ENCODE measurements at regions not wholly inside any gene's neighbourhood (a gene's known extent, or its start where the extent isn't known, plus 50 kb on each side); places are given as distances from the start of the nearest gene placed in this dataset.

DNA sequence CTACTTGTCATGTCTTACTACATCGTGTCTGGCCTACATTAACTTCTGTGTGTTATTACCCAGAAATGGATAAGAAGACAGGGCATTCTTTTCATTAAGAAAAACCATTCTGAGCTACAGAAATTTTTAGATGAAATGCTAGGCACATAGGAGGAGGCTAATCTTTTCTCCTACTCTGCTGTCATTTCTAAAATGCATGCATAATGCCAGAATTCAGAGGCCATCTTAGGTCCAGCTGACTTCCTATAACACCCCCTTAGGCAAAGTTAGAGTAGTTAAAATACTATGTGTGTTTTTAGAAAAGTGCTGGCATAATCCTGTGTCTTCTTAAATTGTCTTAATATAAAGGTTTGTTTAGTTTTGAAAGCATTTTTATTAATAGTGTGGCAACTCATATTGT is 352.6 kb downstream of the CSNK1G3 start:
- H4K20me1 ChIP-seq (replicated peaks in 1 of 2; ENCODE audit: control insufficient read depth in 1 of 2, insufficient read depth in 2 of 2, low read length in 2 of 2): no peaks in the 10 kb centered on the region
- ChIA-PET POLR2A (ENCODE audit: partially characterized antibody) (interaction anchor here (0.7 kb wide), 1 partner anchor 24 kb away, joined by 3 read pairs; no protein-coding TSS in a partner anchor), CTCF (ENCODE audit: partially characterized antibody) (interaction anchor here (0.6 kb wide), 2 partner anchors 21 to 198 kb away, joined by 3 read pairs; no protein-coding TSS in a partner anchor)
- H2BK120ac ChIP-seq (replicated peaks; ENCODE audit: low read depth, low read length): no peak overlapping the region
- no peak overlapping the region for H2BK20ac ChIP-seq (ENCODE audit: low read length)
- H3K56ac ChIP-seq (replicated peaks; ENCODE audit: insufficient read length, low read depth, low read length): no peak overlapping the region
- no peak overlapping the region for H3K4me3 ChIP-seq (ENCODE audit: extremely low read depth in 1 of 4, insufficient read depth in 2 of 4, low read depth in 3 of 4, low read length in 4 of 4)
- no peak overlapping the region for H2BK15ac ChIP-seq (ENCODE audit: low read length)
- H3K18ac ChIP-seq (ENCODE audit: extremely low read depth, low read length): no peak overlapping the region
- no peak overlapping the region for H2BK12ac ChIP-seq (ENCODE audit: low read depth, low read length)
- no peaks in the 10 kb centered on the region for H3K9me3 ChIP-seq (ENCODE audit: insufficient read depth in 2 of 2, low read depth in 1 of 2, low read length in 1 of 2)
- no peaks in the 10 kb centered on the region for H3K23me2 ChIP-seq (ENCODE audit: low read depth, low read length)
- no peak overlapping the region for H3K9ac ChIP-seq (replicated peaks in 1 of 4; ENCODE audit: extremely low read depth in 1 of 4, low read depth in 3 of 4, low read length in 3 of 4)
- FAIRE-seq (no peak), DNase-seq (ENCODE audit: low read depth in 1 of 2, low spot score in 2 of 2) (no peak)
- no peak overlapping the region for H3K4ac ChIP-seq (replicated peaks; ENCODE audit: insufficient read length, low read depth, low read length)
- no peaks in the 10 kb centered on the region for H3K79me1 ChIP-seq (ENCODE audit: low read depth, low read length)
- no peak overlapping the region for H3K14ac ChIP-seq (ENCODE audit: insufficient read length)
- no peak overlapping the region for H2AK5ac ChIP-seq (ENCODE audit: low read depth, low read length)
- no peak overlapping the region for H3K4me2 ChIP-seq (ENCODE audit: insufficient read depth in 1 of 2, low read depth in 2 of 2, low read length in 2 of 2)
- 88% methylated on average over 1 of the region's 1 CpG; no CpG with 5 or more reads in 1 of the 2 experiments for WGBS, 2 experiments (ENCODE audit: extremely low coverage in 1 of 2, insufficient coverage in 1 of 2, insufficient read length in 1 of 2, insufficient replicate concordance in 2 of 2, low coverage in 1 of 2, low lambda C conversion rate in 2 of 2, missing lambda C conversion rate in 1 of 2)
- TF ChIP-seq TEAD4 (IDR thresholded peaks at IDR 0.05; ENCODE audit: low read depth, low read length) (no peak), SP1 (IDR thresholded peaks at IDR 0.05; ENCODE audit: low read depth, low read length) (no peak), POU5F1 (IDR thresholded peaks at IDR 0.05; ENCODE audit: low read depth, low read length) (no peak), CTCF (IDR thresholded peaks at IDR 0.05; ENCODE audit: control extremely low read depth in 1 of 3, insufficient read depth in 1 of 3, low read depth in 1 of 3, low read length in 3 of 3) (no peak), HDAC6 (IDR thresholded peaks at IDR 0.05; ENCODE audit: low read depth, low read length) (no peak), NRF1 (IDR thresholded peaks at IDR 0.05; ENCODE audit: low read depth, low read length) (no peak), SP4 (IDR thresholded peaks at IDR 0.05; ENCODE audit: low read length) (no peak), BACH1 (IDR thresholded peaks at IDR 0.05; ENCODE audit: low read length) (no peak), RNF2 (IDR thresholded peaks at IDR 0.05; ENCODE audit: borderline replicate concordance, low read depth, low read length, missing control alignments, poor library complexity, severe bottlenecking) (no peak), POLR2A (IDR thresholded peaks at IDR 0.05; ENCODE audit: control extremely low read depth in 1 of 2, low read depth in 2 of 2, low read length in 2 of 2) (no peak), SUZ12 (IDR thresholded peaks at IDR 0.05; ENCODE audit: low read length) (no peak), FOSL1 (IDR thresholded peaks at IDR 0.05; ENCODE audit: insufficient read depth, low read depth, low read length) (no peak), CREB1 (IDR thresholded peaks at IDR 0.05) (no peak), KDM4A (IDR thresholded peaks at IDR 0.05; ENCODE audit: low read depth, low read length, severe bottlenecking) (no peak)
- no peaks in the 10 kb centered on the region for H3K36me3 ChIP-seq (ENCODE audit: control insufficient read depth in 2 of 4, insufficient read depth in 4 of 4, low read length in 3 of 4)
- no peak overlapping the region for H2AFZ ChIP-seq (ENCODE audit: low read length)
- H3K27ac ChIP-seq (ENCODE audit: low read depth, low read length): no peak overlapping the region
- no peaks in the 10 kb centered on the region for H3K4me1 ChIP-seq (replicated peaks in 1 of 4; ENCODE audit: control insufficient read depth in 3 of 4, insufficient read depth in 4 of 4, low read length in 3 of 4)
- H3K79me2 ChIP-seq (ENCODE audit: control insufficient read depth in 1 of 2, insufficient read depth in 2 of 2, low read length in 2 of 2): no peaks in the 10 kb centered on the region
- no peaks in the 10 kb centered on the region for H3K27me3 ChIP-seq (replicated peaks in 1 of 4; ENCODE audit: control insufficient read depth in 3 of 4, extremely low read depth in 1 of 4, insufficient read depth in 3 of 4, low read length in 3 of 4)
- no peak overlapping the region for H2BK5ac ChIP-seq (ENCODE audit: low read depth, low read length)
- no peak overlapping the region for H4K8ac ChIP-seq (ENCODE audit: extremely low read depth, insufficient read depth, low read length)
- no peak overlapping the region for H4K91ac ChIP-seq (replicated peaks; ENCODE audit: insufficient read length, low read length)
- no peak overlapping the region for H3K23ac ChIP-seq (ENCODE audit: insufficient read length)
- no peak overlapping the region for H4K5ac ChIP-seq (ENCODE audit: insufficient read length, low read depth, low read length)

All from H1 (cell line).